DOHH2 (cell line): ENCODE measurements at regions not wholly inside any gene's neighbourhood (a gene's known extent, or its start where the extent isn't known, plus 50 kb on each side); places are given as distances from the start of the nearest gene placed in this dataset.

Experiments used
- H3F3A ChIP-seq: fragments of 200-600 bp; sonication (generic), shearing (Covaris generic); 2 replicates; pipeline ENCODE4 v1.6.0; 2016; ENCODE audit warnings: antibody characterized with exemption, mild to moderate bottlenecking; ENCODE audit not compliant: control insufficient read depth, insufficient read depth
- H3K27ac ChIP-seq: fragments of 200-600 bp; sonication (generic); 2 replicates; pipeline ENCODE4 v1.5.1; 2014; ENCODE audit warnings: low read depth, mild to moderate bottlenecking, low read length, moderate library complexity
- H3K27me3 ChIP-seq: fragments of 200-600 bp; sonication (generic); 2 replicates; pipeline ENCODE4 v1.6.1; 2014; ENCODE audit warnings: mild to moderate bottlenecking, low read length, mixed read lengths; ENCODE audit not compliant: control insufficient read depth
- H3K36me3 ChIP-seq: fragments of 200-600 bp; sonication (generic); 2 replicates; pipeline ENCODE4 v1.6.1; 2014; ENCODE audit warnings: mild to moderate bottlenecking, low read length, moderate library complexity, mixed read lengths; ENCODE audit not compliant: control insufficient read depth
- H3K4me1 ChIP-seq: fragments of 200-600 bp; sonication (generic); 2 replicates; pipeline ENCODE4 v1.6.1; 2014; ENCODE audit warnings: mild to moderate bottlenecking, low read length, mixed read lengths; ENCODE audit not compliant: control insufficient read depth
- H3K4me2 ChIP-seq: fragments of 200-600 bp; sonication (generic); 2 replicates; pipeline ENCODE4 v1.6.0; 2014; ENCODE audit warnings: mild to moderate bottlenecking, low read length, moderate library complexity
- H3K4me3 ChIP-seq: fragments of 200-600 bp; sonication (generic); 2 replicates; pipeline ENCODE4 v1.5.1; 2014; ENCODE audit warnings: mild to moderate bottlenecking, low read length, mixed read lengths
- H3K79me2 ChIP-seq: fragments of 200-600 bp; sonication (generic); 2 replicates; pipeline ENCODE4 v1.6.1; 2014; ENCODE audit warnings: mild to moderate bottlenecking, low read length, mixed read lengths; ENCODE audit not compliant: control insufficient read depth
- H3K9me2 ChIP-seq: fragments of 200-600 bp; sonication (generic); replicated peaks from 2 replicates; pipeline ENCODE4 v1.6.1; 2014; ENCODE audit warnings: mild to moderate bottlenecking, low read length, mixed read lengths; ENCODE audit not compliant: control insufficient read depth
- H3K9me3 ChIP-seq: fragments of 200-600 bp; sonication (generic); 2 replicates; pipeline ENCODE4 v1.6.1; 2014; ENCODE audit warnings: antibody characterized with exemption, low read length, mixed read lengths; ENCODE audit not compliant: control insufficient read depth, insufficient read depth
- H4K20me1 ChIP-seq: fragments of 200-600 bp; sonication (generic); 2 replicates; pipeline ENCODE4 v1.6.0; 2014; ENCODE audit warnings: low read depth, mild to moderate bottlenecking, antibody characterized with exemption, low read length, moderate library complexity; ENCODE audit not compliant: control insufficient read depth, insufficient read depth
- EZH2phosphoT487 ChIP-seq: fragments of 200-600 bp; sonication (generic); IDR thresholded peaks from 2 replicates; pipeline ENCODE4 v1.6.1; 2017; ENCODE audit warnings: borderline replicate concordance, mild to moderate bottlenecking, antibody characterized with exemption, low read length, moderate library complexity, mixed read lengths
- TF ChIP-seq, protein P1 (sequence below): fragments of 200-600 bp; sonication (generic); IDR thresholded peaks from one replicate; pipeline ENCODE4 v1.5.1; 2014; ENCODE audit warnings: antibody characterized with exemption, mild to moderate bottlenecking, low read depth, low read length; ENCODE audit not compliant: poor library complexity, severe bottlenecking

DNA sequence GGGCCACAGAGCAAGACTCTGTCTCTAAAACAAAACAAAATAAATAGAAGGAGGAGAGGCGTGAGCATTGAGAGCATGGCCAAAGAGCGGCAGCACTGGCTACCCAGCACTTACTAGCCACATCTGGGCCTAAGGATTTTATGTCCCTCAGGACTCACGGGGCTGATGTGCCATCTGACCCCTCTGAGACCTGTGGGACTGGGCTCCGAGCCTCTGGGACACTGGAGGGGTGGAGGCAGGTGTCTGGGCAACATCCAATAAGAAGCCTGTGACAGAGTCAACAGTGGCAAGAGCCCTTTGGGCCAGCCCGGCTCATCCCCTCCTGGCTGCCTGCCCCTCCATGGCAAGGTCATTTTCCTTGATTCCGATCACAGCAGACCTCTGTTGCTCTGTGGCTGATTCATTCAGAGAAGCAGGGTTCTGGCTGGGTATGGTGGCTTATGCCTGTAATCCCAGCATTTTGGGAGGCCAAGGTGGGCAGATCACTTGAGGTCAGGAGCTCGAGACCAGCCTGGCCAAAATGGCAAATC lies 60.7 kb downstream of the RRM2 start:
- no peaks in the 10 kb centered on the region for H3K4me1 ChIP-seq
- no peaks in the 10 kb centered on the region for H3K36me3 ChIP-seq
- no peaks in the 10 kb centered on the region for H3F3A ChIP-seq
- no peaks in the 10 kb centered on the region for H4K20me1 ChIP-seq
- H3K9me3 ChIP-seq, result no peaks in the 10 kb centered on the region
- H3K4me3 ChIP-seq, result no peak overlapping the region
- H3K79me2 ChIP-seq, result no peaks in the 10 kb centered on the region
- H3K27me3 ChIP-seq, result no peaks in the 10 kb centered on the region
- H3K4me2 ChIP-seq, result no peak overlapping the region
- H3K9me2 ChIP-seq, result no peaks in the 10 kb centered on the region
- no peak overlapping the region for H3K27ac ChIP-seq
- TF ChIP-seq EZH2phosphoT487, result no peak
- TF ChIP-seq, protein P1, sequence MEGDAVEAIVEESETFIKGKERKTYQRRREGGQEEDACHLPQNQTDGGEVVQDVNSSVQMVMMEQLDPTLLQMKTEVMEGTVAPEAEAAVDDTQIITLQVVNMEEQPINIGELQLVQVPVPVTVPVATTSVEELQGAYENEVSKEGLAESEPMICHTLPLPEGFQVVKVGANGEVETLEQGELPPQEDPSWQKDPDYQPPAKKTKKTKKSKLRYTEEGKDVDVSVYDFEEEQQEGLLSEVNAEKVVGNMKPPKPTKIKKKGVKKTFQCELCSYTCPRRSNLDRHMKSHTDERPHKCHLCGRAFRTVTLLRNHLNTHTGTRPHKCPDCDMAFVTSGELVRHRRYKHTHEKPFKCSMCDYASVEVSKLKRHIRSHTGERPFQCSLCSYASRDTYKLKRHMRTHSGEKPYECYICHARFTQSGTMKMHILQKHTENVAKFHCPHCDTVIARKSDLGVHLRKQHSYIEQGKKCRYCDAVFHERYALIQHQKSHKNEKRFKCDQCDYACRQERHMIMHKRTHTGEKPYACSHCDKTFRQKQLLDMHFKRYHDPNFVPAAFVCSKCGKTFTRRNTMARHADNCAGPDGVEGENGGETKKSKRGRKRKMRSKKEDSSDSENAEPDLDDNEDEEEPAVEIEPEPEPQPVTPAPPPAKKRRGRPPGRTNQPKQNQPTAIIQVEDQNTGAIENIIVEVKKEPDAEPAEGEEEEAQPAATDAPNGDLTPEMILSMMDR, result no peak

DNA sequence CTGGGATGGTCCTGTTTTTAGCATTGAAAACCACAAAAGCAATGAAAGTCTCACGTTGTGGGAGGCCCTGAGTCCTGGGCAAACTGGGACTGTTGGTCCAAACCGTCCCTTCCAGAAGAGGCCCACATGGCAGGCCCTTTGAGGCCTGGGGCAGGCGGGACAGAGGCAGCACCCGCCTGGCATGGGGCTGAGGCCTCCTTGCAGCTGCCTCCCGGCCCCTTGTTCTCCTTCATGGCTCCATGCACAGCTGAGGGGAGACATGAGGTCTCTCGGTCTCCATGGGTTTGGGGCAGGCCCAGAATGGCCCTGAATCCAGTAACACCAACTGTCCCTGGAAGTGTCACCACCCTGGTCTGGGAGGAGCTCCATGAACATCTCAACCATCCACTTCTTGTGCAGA lies 61.9 kb downstream of the RRM2 start:
- Histone ChIP-seq H3F3A (no peaks in the 10 kb centered on the region), H4K20me1 (no peaks in the 10 kb centered on the region), H3K4me2 (no peak overlapping the region), H3K9me3 (no peaks in the 10 kb centered on the region), H3K36me3 (no peaks in the 10 kb centered on the region), H3K4me3 (no peak overlapping the region), H3K27ac (no peak overlapping the region), H3K4me1 (no peaks in the 10 kb centered on the region), H3K27me3 (no peaks in the 10 kb centered on the region), H3K79me2 (no peaks in the 10 kb centered on the region), H3K9me2 (no peaks in the 10 kb centered on the region)
- no peak for TF ChIP-seq EZH2phosphoT487
- TF ChIP-seq, protein P1, result no peak

DNA sequence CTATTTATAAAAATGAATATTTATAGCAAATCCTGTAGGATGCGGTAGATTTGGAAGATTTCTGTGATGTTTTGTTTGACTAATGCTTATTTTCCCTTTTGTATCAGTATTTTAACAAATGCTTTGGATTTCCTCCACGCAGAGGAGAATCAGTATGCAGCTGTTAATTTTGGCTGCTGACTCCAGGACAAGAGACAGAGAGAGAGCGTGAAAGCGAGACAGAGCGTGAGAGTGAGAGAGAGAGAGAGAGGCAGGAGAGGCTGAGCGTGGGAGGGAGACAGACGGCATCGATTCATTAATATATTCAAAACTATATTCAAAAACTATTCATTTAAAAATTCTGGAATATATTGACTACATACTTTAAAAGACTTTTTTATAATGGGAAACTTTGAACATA lies 62.5 kb downstream of the RRM2 start:
- Histone ChIP-seq H3K27ac (no peak overlapping the region), H3K4me2 (no peak overlapping the region), H3K9me2 (no peaks in the 10 kb centered on the region), H3K36me3 (no peaks in the 10 kb centered on the region), H4K20me1 (no peaks in the 10 kb centered on the region), H3K4me1 (no peaks in the 10 kb centered on the region), H3K79me2 (no peaks in the 10 kb centered on the region), H3F3A (no peaks in the 10 kb centered on the region), H3K27me3 (no peaks in the 10 kb centered on the region), H3K4me3 (no peak overlapping the region), H3K9me3 (no peaks in the 10 kb centered on the region)
- TF ChIP-seq EZH2phosphoT487, result no peak
- TF ChIP-seq, protein P1, result no peak
